Activated T-helper 2 cell treated with anti-CD3 and anti-CD28 coated beads, Interferon-gamma antibody, Interleukin-2, Interleukin-4, amounts not matched to agents 10 μg/mL and 5 μg/mL and 100 μg/mL, durations not matched to agents 14 hours and 24 hours and 36 hours (primary cell): ENCODE measurements at regions not wholly inside any gene's neighbourhood (a gene's known extent, or its start where the extent isn't known, plus 50 kb on each side); places are given as distances from the start of the nearest gene placed in this dataset.
"Not testable (repeated sequence)": the region's sequence is repeated elsewhere in the genome, so short reads cannot be mapped to it uniquely, and the experiment has no call there.

Experiments used
- DNase-seq: peaks from one replicate; pipeline ENCODE4 v3.0.0; 2021; ENCODE audit warnings: low spot score
- H3K27ac Mint-ChIP-seq: one replicate; pipeline ENCODE4 v1.8.0; 2021; ENCODE audit warnings: mixed read lengths
- H3K27me3 Mint-ChIP-seq: one replicate; pipeline ENCODE4 v1.8.0; 2021; ENCODE audit warnings: low read depth, mixed read lengths
- H3K36me3 Mint-ChIP-seq: one replicate; pipeline ENCODE4 v1.8.0; 2021; ENCODE audit warnings: low read depth, mixed read lengths
- H3K4me1 Mint-ChIP-seq: one replicate; pipeline ENCODE4 v1.8.0; 2021; ENCODE audit warnings: low read depth, mixed read lengths
- H3K4me3 Mint-ChIP-seq: one replicate; pipeline ENCODE4 v1.8.0; 2021; ENCODE audit warnings: low read depth, mild to moderate bottlenecking, moderate library complexity, mixed read lengths
- H3K9me3 Mint-ChIP-seq: one replicate; pipeline ENCODE4 v1.8.0; 2021; ENCODE audit warnings: mixed read lengths
- intact Hi-C: fragments of 100-400 bp; cut with micrococcal nuclease; formaldehyde crosslinking; loops from one replicate; pipeline ENCODE4 v1.15.1; 2023

DNA sequence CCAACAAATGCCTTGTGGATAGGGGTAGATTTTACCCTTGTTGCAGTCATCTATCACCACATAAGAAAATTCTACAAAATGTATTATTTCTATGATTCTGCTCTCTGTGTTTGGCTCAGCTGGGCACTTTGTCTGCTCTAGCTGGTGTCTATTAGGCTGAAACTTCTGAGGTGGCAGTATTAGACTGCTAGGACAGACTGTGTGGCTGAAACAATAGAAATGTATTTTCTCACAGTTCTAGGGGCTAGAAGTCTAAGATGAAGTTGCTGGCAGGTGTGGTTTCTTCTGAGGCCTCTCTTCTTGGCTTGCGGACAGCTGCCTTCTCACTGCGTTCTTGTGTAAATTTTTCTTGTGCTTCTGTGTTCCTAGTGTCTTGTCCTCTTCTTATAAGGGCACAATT, 1139.6 kb upstream of the LRRTM3 start:
- Mint-ChIP-seq H3K4me1 (no peaks in the 10 kb centered on the region), H3K4me3 (no peak overlapping the region), H3K36me3 (no peaks in the 10 kb centered on the region), H3K9me3 (peaks cover 11% of the 10 kb centered on the region), H3K27ac (no peak overlapping the region), H3K27me3 (no peaks in the 10 kb centered on the region)
- intact Hi-C loops = no loop called here
- no peak for DNase-seq

DNA sequence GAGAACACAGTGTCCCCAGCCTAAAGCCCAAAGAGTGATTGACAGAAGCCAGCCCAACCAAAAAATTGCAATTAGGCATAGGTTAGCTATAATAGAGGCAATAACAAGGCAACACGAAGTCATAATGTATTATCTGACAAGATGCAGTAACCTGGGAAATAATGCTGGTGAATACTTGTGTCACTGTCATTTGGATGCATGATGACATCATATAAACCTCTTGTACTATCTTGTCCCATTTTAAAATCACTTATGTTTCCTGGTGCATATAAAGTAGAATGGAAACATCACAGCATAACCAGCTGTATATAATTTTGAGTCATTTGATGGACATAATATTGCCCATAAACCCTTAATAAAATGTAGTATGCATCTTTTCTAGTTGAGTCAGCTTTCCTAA, 1138.3 kb upstream of the LRRTM3 start:
- no peaks in the 10 kb centered on the region for H3K4me1 Mint-ChIP-seq
- no peaks in the 10 kb centered on the region for H3K27me3 Mint-ChIP-seq
- no peak overlapping the region for H3K4me3 Mint-ChIP-seq
- no peak for DNase-seq
- H3K27ac Mint-ChIP-seq = no peak overlapping the region
- intact Hi-C loops = no loop called here
- H3K36me3 Mint-ChIP-seq = no peaks in the 10 kb centered on the region
- H3K9me3 Mint-ChIP-seq = peaks cover 11% of the 10 kb centered on the region

DNA sequence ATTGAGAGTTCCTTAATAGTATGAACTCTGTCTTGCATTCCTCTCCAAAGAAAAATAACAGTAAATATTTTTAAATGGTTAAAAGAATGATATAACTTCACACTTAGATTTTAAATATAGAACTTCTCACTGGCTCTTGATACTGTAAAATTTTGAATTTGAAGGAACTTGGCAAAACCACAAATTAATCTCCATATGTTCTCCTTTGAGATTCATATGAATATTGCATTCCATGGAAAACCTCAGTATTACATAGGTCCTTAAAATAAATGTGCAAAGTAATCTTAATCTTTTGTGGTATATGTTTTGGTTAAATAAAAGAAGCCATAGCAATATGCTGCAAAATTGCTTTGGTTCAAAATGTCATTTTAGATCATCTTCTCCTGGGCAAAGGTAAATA, 1137.6 kb upstream of the LRRTM3 start:
- Mint-ChIP-seq H3K4me1 (no peaks in the 10 kb centered on the region), H3K9me3 (peaks cover 11% of the 10 kb centered on the region), H3K27me3 (no peaks in the 10 kb centered on the region), H3K27ac (no peak overlapping the region), H3K36me3 (no peaks in the 10 kb centered on the region), H3K4me3 (no peak overlapping the region)
- DNase-seq = no peak
- intact Hi-C loops = no loop called here

DNA sequence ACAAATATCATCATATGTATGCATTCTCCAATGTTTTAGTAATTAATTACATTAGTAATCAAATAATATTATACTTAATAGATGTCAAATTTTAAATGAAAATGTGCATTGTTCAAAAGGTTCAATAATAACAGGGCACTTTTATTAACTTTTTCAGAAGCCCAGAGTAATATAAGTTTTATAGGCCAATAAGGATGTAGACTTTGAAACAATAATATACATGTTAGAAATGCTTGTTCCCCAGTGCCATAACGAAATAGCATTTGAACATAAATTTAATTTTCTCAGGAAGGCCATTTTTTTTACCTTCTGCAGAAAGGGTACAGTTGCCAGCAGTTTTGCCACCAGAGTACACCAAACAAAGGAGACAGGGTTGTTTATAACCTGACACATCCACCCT, 1133.9 kb upstream of the LRRTM3 start:
- Mint-ChIP-seq H3K4me3 (no peak overlapping the region), H3K36me3 (no peaks in the 10 kb centered on the region), H3K27ac (no peak overlapping the region), H3K4me1 (no peaks in the 10 kb centered on the region), H3K27me3 (no peaks in the 10 kb centered on the region), H3K9me3 (peaks cover 19% of the 10 kb centered on the region)
- no peak for DNase-seq
- intact Hi-C loops = no loop called here

DNA sequence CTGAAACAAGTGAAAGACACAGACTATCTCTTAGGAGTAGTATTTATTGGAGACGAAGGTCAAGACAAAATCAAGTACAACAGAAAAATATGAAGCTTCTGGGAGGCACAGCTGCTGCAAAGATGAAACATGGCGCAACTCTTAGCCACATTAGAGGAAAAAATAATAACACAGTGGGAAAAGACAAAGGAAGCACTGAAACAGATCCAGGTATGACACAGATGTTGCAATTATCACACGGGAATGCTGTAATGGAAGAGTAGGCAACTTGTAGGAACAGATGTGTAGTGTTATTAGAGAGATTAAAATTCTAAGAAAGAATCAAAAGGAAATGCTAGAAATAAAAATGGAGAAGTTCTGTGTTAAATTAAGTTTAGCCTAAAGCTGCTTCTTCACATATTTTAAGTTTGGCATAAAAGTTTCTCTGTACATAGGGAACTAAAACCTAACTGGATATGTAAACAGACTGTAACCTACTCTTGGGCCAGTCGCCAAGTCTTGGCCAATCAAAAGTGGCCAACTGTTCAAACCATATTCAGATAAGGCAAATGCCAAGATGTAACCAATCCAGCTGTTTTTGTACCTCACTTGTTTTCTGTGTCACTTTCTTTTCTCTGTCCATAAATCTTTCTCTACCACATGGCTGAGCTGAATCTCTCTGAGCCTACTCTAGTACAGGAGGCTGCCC, 1132.0 kb upstream of the LRRTM3 start:
- Mint-ChIP-seq H3K4me1 (no peaks in the 10 kb centered on the region), H3K27me3 (no peaks in the 10 kb centered on the region), H3K36me3 (no peaks in the 10 kb centered on the region), H3K27ac (no peak overlapping the region), H3K9me3 (peaks cover 24% of the 10 kb centered on the region), H3K4me3 (no peak overlapping the region)
- intact Hi-C loops = no loop called here
- DNase-seq = no peak

DNA sequence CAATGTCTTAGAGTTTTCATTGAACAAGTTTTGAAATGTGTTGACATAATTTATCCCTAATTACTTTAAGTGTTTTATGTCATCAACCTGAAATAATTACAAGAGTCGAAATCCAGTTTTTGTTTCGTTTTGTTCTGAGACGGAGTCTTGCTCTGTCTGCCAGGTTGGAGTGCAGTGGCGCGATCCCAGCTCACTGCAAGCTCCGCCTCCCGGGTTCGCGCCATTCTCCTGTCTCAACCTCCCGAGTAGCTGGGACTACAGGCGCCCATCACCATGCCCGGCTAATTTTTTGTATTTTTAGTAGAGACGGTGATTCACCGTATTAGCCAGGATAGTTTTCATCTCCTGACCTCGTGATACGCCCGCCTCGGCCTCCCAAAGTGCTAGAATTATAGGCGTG, 1131.0 kb upstream of the LRRTM3 start:
- H3K27ac Mint-ChIP-seq, H3K4me1 Mint-ChIP-seq, H3K4me3 Mint-ChIP-seq, intact Hi-C loops, DNase-seq, H3K36me3 Mint-ChIP-seq, H3K27me3 Mint-ChIP-seq: not testable (repeated sequence)
- peaks cover 28% of the 10 kb centered on the region for H3K9me3 Mint-ChIP-seq

DNA sequence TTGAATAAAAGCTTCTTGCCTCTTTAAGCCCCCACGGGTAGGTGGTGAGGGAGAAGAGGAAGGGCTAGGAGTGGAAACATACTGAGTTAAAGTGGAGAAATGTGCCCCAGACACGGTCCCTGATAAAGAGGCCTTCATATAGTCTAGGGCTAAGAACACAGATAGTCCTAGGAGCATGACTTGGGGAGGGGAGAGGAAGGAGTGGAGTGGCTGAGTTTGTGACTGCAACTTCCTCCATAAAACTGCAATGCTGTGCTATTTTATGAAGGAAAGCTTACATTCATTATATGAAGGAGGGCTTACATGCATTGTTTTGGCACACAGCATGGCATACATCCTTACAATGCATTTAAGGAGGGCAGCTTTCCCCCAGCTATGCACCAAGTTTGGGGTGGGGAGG, 1129.4 kb upstream of the LRRTM3 start:
- Mint-ChIP-seq H3K27ac (no peak overlapping the region), H3K27me3 (no peaks in the 10 kb centered on the region), H3K4me3 (no peak overlapping the region), H3K36me3 (no peaks in the 10 kb centered on the region), H3K9me3 (peaks cover 17% of the 10 kb centered on the region), H3K4me1 (no peaks in the 10 kb centered on the region)
- no peak for DNase-seq
- intact Hi-C loops = no loop called here

DNA sequence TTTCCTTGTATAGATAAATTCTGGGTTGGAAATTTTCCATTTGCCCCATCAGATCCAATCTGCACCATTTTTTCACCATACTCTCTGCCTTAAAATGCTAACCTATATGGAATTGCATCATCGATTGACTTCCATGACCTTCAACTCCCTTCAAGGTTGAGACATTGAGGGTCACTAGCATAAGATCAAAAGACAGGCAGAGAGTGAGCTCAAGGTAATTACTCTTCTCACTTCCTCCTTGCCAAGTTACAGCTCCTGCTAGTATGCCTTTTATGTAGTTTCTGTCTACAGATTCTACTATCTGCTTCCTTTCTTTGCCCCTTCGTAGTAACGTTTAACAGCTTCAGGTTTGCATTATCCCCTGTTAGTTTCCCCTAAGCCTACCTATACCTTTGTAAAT, 1127.7 kb upstream of the LRRTM3 start:
- no peak for DNase-seq
- H3K27me3 Mint-ChIP-seq = no peaks in the 10 kb centered on the region
- no peak overlapping the region for H3K4me3 Mint-ChIP-seq
- no peaks in the 10 kb centered on the region for H3K36me3 Mint-ChIP-seq
- H3K27ac Mint-ChIP-seq = no peak overlapping the region
- peaks cover 21% of the 10 kb centered on the region for H3K9me3 Mint-ChIP-seq
- H3K4me1 Mint-ChIP-seq = no peaks in the 10 kb centered on the region
- intact Hi-C loops = no loop called here

DNA sequence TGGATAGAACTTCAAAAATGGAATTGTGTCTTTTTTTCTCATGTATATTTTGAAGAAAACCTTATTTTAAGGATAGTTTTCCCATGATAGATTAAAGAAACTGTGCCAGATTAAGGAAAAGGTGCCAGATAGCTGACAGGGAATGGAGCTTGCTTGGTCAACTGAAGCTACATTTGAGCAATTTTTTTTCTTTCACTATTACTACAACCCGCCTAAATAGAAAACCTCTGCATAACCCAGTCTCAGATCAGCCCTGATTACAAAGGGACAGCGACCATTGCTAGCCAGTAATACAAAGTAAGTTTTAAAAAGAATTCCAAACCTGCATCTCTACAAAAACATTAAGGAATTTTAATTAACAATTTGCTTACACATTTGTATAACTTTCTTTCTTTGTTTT, 1123.4 kb upstream of the LRRTM3 start:
- Mint-ChIP-seq H3K27ac (no peak overlapping the region), H3K9me3 (peaks cover 13% of the 10 kb centered on the region), H3K4me1 (no peaks in the 10 kb centered on the region), H3K27me3 (no peaks in the 10 kb centered on the region), H3K4me3 (no peak overlapping the region), H3K36me3 (no peaks in the 10 kb centered on the region)
- intact Hi-C loops = no loop called here
- no peak for DNase-seq

DNA sequence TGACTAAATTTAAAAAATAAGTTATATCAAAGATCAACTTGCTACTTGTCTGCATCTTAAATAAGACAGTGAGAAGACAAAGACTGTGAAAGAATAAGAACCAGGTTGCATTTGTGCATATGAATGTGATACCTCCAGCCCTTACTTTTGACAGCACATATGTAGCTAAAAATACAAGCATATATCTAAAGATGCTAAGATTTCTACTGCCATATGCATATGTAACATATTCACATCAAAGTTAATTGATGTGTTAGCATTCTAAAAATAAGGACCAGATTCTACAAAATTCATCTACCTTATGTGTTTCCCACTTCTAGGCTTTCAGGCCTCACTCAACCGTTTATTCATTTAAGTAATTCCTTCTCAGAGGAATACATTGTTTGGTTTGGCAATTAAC, 1120.3 kb upstream of the LRRTM3 start:
- intact Hi-C loops = no loop called here

DNA sequence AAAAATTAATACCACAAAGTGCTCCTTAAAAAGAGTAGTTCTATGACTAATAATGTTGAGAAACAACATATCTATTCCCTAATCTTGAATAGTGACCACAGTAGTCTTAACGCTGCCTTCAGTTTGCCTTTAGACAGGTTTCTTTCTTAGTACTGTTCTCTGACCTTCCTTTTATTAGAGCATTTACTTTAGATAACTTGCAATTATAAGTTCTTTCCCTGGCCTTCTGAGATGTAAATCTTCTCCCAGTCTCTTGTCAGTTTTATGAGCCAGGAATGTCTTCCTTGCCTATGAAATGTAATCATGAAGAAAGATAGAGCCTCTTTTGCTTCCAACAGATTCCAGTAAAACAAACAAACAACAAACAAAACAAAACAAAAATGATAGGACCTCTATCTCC, 1119.8 kb upstream of the LRRTM3 start:
- H3K27me3 Mint-ChIP-seq = no peaks in the 10 kb centered on the region
- H3K36me3 Mint-ChIP-seq = no peaks in the 10 kb centered on the region
- H3K9me3 Mint-ChIP-seq = peaks cover 4% of the 10 kb centered on the region
- H3K4me3 Mint-ChIP-seq = no peak overlapping the region
- H3K4me1 Mint-ChIP-seq = no peaks in the 10 kb centered on the region
- intact Hi-C loops = no loop called here
- DNase-seq = no peak
- no peak overlapping the region for H3K27ac Mint-ChIP-seq

More for the DNA sequence above, 1120.3 kb upstream of the LRRTM3 start:
- no peaks in the 10 kb centered on the region for H3K27me3 Mint-ChIP-seq
- H3K4me1 Mint-ChIP-seq = no peaks in the 10 kb centered on the region
- H3K27ac Mint-ChIP-seq = no peak overlapping the region
- H3K4me3 Mint-ChIP-seq = no peak overlapping the region
- peaks cover 4% of the 10 kb centered on the region for H3K9me3 Mint-ChIP-seq
- no peaks in the 10 kb centered on the region for H3K36me3 Mint-ChIP-seq
- DNase-seq = no peak

DNA sequence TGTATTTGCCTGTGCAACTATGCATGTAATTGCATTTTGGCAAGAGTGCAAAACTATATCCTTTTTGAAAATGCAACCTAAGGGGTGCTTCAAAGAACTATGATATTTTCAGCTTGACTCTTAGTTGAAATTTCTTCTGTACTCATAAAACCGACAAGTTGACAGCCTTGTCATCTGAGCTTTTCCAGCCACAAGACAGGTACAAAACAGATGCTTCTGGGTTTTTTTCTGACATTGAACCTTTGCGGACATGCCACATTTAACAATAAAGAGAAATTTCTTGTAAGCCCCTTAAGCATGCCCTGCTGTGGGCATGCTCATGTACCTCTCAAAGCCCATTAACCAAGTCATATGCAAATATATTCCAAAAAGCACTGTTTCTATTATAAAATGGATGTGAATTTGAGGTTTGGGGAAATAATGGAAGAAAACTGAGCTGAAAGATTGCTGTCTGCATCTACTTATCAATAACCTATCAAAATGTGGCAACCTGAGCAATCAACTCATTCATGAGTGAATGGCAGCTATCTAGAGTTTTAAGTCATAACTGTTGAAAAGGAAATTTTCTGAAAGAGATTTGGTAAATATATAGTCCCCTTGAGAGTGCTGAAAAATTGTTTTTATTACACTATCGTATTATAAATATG, 1117.0 kb upstream of the LRRTM3 start:
- intact Hi-C loops = no loop called here
- H3K9me3 Mint-ChIP-seq = no peaks in the 10 kb centered on the region
- H3K36me3 Mint-ChIP-seq = no peaks in the 10 kb centered on the region
- no peaks in the 10 kb centered on the region for H3K4me1 Mint-ChIP-seq
- no peak overlapping the region for H3K27ac Mint-ChIP-seq
- H3K4me3 Mint-ChIP-seq = no peak overlapping the region
- DNase-seq = no peak
- H3K27me3 Mint-ChIP-seq = no peaks in the 10 kb centered on the region

DNA sequence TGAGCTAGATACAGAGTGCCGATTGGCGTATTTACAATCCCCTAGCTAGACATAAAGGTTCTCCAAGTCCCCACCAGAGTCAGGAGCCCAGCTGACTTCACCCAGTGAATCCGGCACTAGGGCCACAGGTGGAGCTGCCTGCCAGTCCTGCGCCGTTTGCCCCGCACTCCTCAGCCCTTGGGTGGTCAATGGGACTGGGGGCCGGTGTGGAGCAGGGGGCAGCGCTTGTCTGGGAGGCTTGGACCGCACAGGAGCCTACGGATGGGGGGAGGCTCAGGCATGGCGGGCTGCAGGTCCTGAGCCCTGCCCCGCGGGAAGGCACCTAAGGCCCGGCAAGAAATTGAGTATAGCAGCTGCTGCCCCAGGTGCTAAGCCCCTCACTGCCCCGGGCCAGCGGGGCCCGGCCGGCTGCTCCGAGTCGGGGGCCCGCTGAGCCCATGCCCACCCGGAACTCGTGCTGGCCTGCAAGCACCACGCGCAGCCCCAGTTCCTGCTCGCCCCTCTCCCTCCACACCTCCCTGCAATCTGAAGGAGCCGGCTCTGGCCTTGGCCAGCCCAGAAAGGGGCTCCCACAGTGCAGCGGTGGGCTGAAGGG, 1113.8 kb upstream of the LRRTM3 start:
- Mint-ChIP-seq H3K36me3 (no peaks in the 10 kb centered on the region), H3K27me3 (no peaks in the 10 kb centered on the region), H3K4me1 (no peaks in the 10 kb centered on the region), H3K4me3 (no peak overlapping the region), H3K27ac (no peak overlapping the region), H3K9me3 (no peaks in the 10 kb centered on the region)
- intact Hi-C loops = no loop called here
- DNase-seq = no peak
